GM18502 (cell line): ENCODE measurements at regions not wholly inside any gene's neighbourhood (a gene's known extent, or its start where the extent isn't known, plus 50 kb on each side); places are given as distances from the start of the nearest gene placed in this dataset.
"Not testable (repeated sequence)": the region's sequence is repeated elsewhere in the genome, so short reads cannot be mapped to it uniquely, and the experiment has no call there.

Experiments
- ATAC-seq: cut with Tn5 transposase; IDR thresholded peaks from one replicate; pipeline ENCODE4 v1.9.1; 2021; ENCODE audit warnings: mild to moderate bottlenecking; ENCODE audit not compliant: unreplicated experiment, poor library complexity

DNA sequence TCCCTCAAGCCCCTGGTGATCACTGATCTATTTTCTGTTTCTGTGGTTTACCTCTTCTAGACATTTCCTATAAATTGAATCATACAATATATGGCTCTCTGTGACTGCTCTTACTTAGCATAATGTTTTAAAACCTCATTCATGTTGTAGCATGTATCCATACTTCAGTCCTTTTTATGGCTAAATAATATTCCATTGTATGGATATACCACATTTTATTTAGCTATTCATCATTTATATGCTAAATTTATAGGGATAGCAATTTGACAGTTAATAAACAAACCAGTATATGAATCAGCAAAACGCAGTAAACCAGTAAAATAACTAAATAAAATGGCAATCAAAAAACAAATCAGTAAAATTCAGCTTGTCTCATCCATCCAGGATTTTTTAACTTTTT is 286.1 kb upstream of the HNRNPA3 start:
- no peak for ATAC-seq

GRCh38 chr2:176929387-176929786 is 283.2 kb upstream of the HNRNPA3 start:
- ATAC-seq = not testable (repeated sequence)

DNA sequence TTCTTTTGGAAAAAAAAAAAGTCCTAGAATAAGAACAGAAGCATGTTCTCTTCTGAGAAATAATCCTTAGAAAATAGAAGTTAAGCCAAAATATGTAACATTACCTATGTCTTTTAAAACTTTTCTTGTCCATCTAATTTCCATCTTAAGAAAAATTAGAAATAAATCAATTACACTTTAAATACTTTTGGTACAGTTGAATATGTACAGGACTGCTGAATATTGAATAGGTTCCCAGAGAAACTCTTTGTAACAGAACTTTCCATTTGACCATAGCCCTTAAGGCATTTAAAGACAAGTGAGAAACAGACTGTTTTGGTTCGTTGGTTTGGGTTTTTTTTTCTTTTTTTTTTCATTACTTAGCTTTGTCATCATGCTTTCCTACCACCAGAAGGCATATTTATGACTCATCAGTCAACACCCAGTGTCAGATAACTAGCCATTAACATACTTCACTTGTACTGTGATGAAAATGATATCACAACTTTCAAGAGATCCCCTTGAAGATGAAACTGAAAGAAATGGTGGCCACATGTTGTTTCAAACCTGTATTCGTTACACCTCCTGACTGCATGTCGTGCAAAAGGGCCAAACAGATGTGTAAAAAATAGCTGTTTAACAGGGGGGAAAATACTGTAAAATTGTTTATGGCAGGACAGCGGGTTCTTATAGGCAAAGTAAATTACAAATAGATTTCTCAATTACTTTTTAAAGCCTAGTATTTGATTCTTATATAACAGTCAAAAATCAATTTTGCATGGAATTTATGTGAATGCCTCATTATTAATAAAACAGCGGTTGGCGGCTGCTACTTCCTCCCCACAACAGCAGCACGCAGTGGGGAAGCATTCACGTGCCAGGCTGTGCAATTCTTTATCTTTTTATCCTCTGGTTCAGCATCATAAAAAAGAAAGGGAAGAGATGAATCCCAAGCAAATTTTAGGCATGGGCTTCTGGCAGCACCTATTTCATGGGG is 280.7 kb upstream of the HNRNPA3 start:
- ATAC-seq = peak; percentile 99

GRCh38 chr2:176934131-176934530 is 278.5 kb upstream of the HNRNPA3 start:
- no peak for ATAC-seq

- no peak for ATAC-seq
These were observed 277.7 kb upstream of the HNRNPA3 start for GRCh38 chr2:176934869-176935415.

DNA sequence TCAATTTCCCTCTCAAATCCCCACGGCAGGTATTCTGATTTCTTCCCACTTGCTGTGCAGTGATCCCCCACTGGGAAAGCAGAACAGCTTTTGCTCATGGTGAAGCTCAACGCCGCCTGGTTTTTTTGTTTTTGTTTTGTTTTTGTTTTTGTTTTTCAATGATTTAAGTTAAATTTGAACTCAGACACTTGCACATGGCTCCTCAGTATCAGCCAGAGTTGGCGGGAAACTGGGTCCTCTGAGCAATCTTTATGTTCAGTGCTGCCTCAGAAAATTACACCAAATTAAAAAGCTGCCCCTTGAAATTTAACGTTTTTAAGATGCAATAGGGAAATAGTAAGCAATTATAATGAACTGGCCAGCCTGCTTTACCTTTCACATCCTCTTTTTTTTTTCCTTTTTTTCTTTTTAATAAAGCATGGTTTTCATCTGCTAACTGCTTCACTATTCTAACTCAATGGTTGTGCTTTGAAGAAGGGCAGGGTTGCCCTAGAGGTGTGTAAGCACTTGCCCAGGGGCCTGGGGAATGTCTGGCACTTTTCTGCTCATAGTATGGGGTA is 277.0 kb upstream of the HNRNPA3 start:
- no peak for ATAC-seq

- no peak for ATAC-seq
These were observed 276.2 kb upstream of the HNRNPA3 start for GRCh38 chr2:176936410-176936809.

DNA sequence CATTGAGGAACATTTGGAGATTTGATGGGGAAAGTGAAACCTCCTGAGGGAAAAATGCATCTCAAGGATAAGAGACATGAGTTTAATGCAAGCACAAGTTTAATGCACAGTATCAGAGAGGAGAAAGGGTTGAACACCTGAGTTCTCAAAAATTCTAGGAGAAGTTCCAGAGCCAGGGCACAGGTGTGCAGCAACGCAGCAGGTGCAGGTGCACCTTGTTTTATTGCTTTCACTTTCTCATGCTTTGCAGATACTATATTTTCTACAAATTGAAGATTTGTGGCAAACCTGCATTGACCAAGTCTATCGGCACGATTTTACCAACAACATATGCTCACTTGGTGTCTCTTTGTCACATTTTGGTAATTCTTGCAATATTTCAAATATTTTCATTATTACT is 267.6 kb upstream of the HNRNPA3 start:
- ATAC-seq = no peak

- no peak for ATAC-seq
These were observed 264.8 kb upstream of the HNRNPA3 start for GRCh38 chr2:176947754-176948153.

GRCh38 chr2:176951218-176951617 is 261.4 kb upstream of the HNRNPA3 start:
- ATAC-seq = not testable (repeated sequence)

DNA sequence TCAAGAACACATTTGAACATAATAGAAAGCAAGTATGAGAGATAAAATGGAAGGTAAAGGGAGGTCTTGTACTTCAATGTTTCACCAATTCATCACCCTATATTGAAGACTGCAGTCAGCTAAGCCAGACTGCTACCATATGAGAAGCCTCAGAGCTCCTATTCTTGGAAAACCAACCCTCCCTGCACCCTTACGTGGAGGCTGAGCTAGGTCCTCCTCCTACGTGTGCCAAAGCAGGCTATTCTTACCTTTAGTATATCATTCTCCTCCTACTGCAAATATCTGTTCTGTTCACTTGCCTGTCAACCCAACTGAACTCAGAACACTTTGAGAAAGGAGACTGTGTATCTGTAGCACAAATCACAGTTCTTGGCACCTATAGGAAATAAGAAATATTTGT is 255.8 kb upstream of the HNRNPA3 start:
- no peak for ATAC-seq

DNA sequence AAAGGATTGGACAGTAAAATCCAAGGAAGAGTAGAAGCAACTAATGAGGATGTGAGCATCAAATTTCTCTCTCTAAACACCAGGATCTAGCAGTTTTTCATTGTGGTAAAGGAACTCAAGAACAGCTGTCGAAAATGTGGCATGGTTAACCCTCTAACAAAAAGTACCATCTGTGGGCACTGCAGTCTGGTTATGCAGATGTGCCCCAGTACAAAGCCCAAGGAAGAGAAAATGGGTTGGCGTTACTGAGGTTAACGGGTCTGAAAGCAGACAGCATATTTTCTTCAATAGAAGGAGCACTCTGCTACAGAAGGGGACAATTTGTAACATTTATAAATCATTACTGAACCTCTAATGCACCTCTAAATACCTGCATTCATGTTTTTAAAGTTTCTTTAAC is 253.0 kb upstream of the HNRNPA3 start:
- no peak for ATAC-seq

- no peak for ATAC-seq
These were observed 252.5 kb upstream of the HNRNPA3 start for GRCh38 chr2:176960061-176960460.

DNA sequence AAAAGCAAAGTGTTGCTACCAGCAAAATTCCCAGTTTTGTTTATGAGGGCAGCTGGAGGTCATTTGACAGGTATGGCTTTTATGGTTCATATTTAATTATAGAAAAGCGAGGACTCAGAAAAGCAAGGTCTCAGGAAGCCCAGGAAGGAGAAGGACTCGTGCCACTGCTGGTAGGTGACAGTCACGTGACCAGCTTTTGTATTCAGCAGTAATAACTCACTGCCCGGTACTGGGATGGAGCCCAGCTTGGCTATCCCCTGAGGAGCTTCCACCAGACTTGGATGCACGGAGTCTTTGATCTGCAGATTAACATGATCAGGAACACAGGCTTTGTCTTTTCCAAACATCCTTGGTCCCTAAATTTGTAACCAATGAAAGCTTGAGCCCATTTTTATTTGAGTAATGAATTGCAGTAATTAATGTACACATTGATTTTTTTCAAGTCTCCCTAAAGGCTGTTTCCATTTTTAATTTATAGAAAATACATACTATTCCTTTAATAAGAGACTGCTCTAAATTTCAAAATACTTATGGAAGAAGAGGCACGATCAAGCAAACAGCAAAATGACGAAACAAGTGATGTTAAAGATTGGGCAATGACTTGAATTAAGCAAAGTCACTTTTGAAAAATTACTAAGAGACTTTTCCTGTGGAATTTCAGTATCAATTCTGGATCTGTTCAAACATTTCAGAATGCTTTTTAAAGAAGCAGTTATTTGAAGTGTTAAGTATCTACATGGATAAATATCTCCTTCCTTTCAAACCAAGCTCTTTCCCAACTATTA is 251.7 kb upstream of the HNRNPA3 start:
- ATAC-seq = no peak

GRCh38 chr2:176961775-176962619 is 250.6 kb upstream of the HNRNPA3 start:
- ATAC-seq = no peak

- ATAC-seq = no peak
These were observed 248.9 kb upstream of the HNRNPA3 start for GRCh38 chr2:176963568-176964287.

- no peak for ATAC-seq
These were observed 244.6 kb upstream of the HNRNPA3 start for GRCh38 chr2:176967911-176968450.

DNA sequence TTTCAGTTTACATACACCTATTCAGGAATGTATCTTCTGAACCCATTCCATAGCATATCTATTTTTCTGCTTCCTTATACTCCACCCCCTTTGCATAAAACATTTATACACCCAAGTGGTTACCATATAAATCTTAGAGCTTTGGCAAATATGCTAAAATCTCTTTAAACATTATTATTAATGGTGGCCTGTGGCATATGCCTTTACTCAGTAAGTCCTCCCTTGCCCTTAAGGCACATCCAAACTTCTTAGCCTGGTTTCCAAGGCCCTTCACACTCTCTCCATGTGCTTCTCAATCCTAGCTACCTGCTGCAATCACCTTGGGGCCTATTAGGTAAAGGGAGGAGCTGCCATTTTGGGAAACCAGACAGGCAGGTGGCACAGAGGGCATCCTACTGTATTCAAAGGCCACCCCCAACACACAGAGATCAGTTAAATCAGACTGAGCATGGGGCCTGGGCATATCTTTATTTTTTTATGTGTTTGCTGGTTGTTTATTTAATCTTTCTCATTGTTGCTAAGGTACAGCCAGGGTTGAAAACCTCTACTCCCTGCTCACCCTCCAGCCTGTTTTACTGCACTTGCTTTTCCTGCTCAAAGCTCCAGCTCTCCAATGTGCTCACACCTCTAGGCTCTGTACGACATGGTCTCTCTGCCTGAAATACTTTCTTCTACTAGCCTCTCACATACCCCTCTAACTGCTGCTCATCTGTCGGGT is 242.8 kb upstream of the HNRNPA3 start:
- no peak for ATAC-seq
